ENCODE measurements at regions not wholly inside any gene's neighbourhood (a gene's known extent, or its start where the extent isn't known, plus 50 kb on each side); places are given as distances from the start of the nearest gene placed in this dataset.

DNA sequence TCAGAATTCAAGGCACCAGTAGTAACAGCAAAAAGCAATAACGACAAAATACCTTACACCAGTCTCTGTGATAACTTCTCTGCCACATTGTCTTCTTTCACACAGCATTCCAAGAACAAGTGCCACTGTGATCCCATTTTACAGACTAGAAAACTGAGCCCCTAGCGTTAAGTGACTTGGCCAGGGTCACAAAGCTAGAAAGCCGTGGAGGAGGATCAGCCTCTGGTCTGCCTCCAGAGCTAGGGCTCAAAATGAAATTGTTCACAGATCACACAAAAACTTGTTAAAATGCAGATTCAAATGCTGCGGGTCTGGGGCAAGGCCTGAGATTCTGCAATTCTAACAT, 154.1 kb downstream of the FAM114A2 start:
- H3K9me3 ChIP-seq (ENCODE audit: control insufficient read depth in 2 of 2, insufficient read depth in 1 of 2, low read depth in 1 of 2, low read length in 1 of 2), result no peaks in the 10 kb centered on the region
- H3K4me1 ChIP-seq (ENCODE audit: control insufficient read depth in 2 of 2, insufficient read depth in 2 of 2, low read length in 1 of 2), result no peaks in the 10 kb centered on the region
- 90 to 94% methylated on average over 4 of the region's 4 CpGs for WGBS, 2 donors
- H3K4me3 ChIP-seq (ENCODE audit: low read depth in 1 of 2, low read length in 2 of 2), result no peak overlapping the region
- H3K36me3 ChIP-seq (ENCODE audit: control insufficient read depth in 2 of 2, insufficient read depth in 2 of 2, low read length in 1 of 2), result no peaks in the 10 kb centered on the region
- no peaks in the 10 kb centered on the region for H3K27me3 ChIP-seq (ENCODE audit: control insufficient read depth in 1 of 2, insufficient read depth in 2 of 2, low read length in 2 of 2)
- H3K27ac ChIP-seq (ENCODE audit: low read depth in 2 of 2, low read length in 1 of 2), result no peak overlapping the region

DNA sequence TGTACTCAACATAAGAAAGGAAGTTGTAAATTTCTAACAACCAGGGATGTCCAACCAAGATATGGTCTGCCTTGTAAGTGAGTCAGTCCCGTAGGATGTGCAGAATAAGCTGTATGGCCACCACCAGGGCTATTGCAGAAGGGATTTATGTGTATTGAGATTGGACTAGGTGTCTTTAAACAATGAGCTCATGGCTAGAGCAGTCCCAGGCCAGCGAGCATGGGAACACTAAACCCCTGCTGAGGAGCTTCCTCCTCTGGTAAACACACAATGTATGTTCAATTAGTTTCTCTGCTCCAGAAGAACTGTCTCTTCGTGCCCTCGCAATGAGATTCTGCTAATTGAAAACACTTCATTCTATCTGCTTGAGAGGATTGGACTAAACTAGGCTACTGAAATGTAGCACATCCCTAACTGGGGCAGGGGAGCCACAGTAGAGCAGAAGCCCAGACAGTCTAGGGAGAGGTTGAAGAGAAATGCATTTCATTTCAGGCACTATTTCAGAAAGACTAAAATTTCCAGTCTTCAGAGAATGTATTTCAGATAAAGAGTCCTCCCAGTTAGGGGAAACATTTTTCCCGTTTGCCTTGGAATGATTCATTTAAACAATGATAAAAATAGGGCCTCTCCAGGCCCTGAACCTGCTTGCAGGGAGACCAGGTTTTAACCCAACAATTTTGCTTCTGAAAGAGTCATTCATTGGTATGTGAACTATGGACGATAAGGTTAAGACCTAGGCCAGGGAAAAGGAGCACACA, 154.7 kb downstream of the FAM114A2 start:
- H3K9me3 ChIP-seq (ENCODE audit: control insufficient read depth in 2 of 2, insufficient read depth in 1 of 2, low read depth in 1 of 2, low read length in 1 of 2), result no peaks in the 10 kb centered on the region
- no peak overlapping the region for H3K4me3 ChIP-seq (ENCODE audit: low read depth in 1 of 2, low read length in 2 of 2)
- WGBS, 2 donors, result 67 to 68% methylated on average over 6 of the region's 6 CpGs
- no peaks in the 10 kb centered on the region for H3K27me3 ChIP-seq (ENCODE audit: control insufficient read depth in 1 of 2, insufficient read depth in 2 of 2, low read length in 2 of 2)
- H3K4me1 ChIP-seq (ENCODE audit: control insufficient read depth in 2 of 2, insufficient read depth in 2 of 2, low read length in 1 of 2), result no peaks in the 10 kb centered on the region
- H3K36me3 ChIP-seq (ENCODE audit: control insufficient read depth in 2 of 2, insufficient read depth in 2 of 2, low read length in 1 of 2), result no peaks in the 10 kb centered on the region
- no peak overlapping the region for H3K27ac ChIP-seq (ENCODE audit: low read depth in 2 of 2, low read length in 1 of 2)

DNA sequence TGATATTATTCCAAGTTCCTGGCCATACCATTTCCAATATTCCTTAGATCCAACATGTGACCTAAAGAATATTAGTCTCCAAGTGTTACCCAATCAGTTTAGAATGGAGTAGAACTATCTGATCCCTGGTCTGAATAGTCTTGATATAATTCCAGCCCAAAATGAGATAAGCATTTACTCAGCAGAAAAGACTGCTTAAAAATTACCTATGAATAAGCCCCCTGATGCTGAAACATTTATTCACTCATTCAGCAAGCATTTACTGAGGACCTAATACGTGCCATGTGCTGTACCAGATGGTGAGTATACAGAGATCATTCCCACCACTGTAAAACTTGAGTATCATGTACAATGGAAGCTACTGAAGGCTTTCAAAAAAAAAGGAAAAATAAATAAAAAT, 157.0 kb downstream of the FAM114A2 start:
- 46 to 52% methylated on average over 1 of the region's 1 CpG for WGBS, 2 donors
- Histone ChIP-seq H3K36me3 (ENCODE audit: control insufficient read depth in 2 of 2, insufficient read depth in 2 of 2, low read length in 1 of 2) (no peaks in the 10 kb centered on the region), H3K27me3 (ENCODE audit: control insufficient read depth in 1 of 2, insufficient read depth in 2 of 2, low read length in 2 of 2) (no peaks in the 10 kb centered on the region), H3K4me1 (ENCODE audit: control insufficient read depth in 2 of 2, insufficient read depth in 2 of 2, low read length in 1 of 2) (no peaks in the 10 kb centered on the region), H3K4me3 (ENCODE audit: low read depth in 1 of 2, low read length in 2 of 2) (no peak overlapping the region), H3K27ac (ENCODE audit: low read depth in 2 of 2, low read length in 1 of 2) (no peak overlapping the region), H3K9me3 (ENCODE audit: control insufficient read depth in 2 of 2, insufficient read depth in 1 of 2, low read depth in 1 of 2, low read length in 1 of 2) (no peaks in the 10 kb centered on the region)

DNA sequence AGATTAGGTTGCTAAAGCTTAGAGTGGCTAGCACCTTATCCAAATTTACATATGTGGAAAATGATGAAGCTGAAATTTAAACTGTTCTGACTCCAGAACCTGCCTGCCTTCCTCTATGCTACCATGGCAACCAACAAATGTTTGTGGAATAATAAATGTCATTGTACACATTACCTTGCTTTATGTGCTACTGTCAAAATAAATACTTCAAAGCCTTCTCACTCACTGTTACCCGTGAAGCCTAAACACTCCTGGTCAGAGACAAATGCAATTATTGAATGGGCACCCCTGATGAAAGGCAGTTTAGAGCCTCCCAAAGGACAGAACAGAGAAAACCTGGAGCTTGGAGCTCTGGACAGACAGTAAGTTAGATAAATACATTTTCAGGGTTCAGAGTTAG, 158.6 kb downstream of the FAM114A2 start:
- no peaks in the 10 kb centered on the region for H3K27me3 ChIP-seq (ENCODE audit: control insufficient read depth in 1 of 2, insufficient read depth in 2 of 2, low read length in 2 of 2)
- H3K27ac ChIP-seq (ENCODE audit: low read depth in 2 of 2, low read length in 1 of 2), result no peak overlapping the region
- H3K4me3 ChIP-seq (ENCODE audit: low read depth in 1 of 2, low read length in 2 of 2), result no peak overlapping the region
- no peaks in the 10 kb centered on the region for H3K4me1 ChIP-seq (ENCODE audit: control insufficient read depth in 2 of 2, insufficient read depth in 2 of 2, low read length in 1 of 2)
- no peaks in the 10 kb centered on the region for H3K36me3 ChIP-seq (ENCODE audit: control insufficient read depth in 2 of 2, insufficient read depth in 2 of 2, low read length in 1 of 2)
- H3K9me3 ChIP-seq (ENCODE audit: control insufficient read depth in 2 of 2, insufficient read depth in 1 of 2, low read depth in 1 of 2, low read length in 1 of 2), result no peaks in the 10 kb centered on the region
- 12 to 14% methylated on average over 1 of the region's 1 CpG for WGBS, 2 donors

DNA sequence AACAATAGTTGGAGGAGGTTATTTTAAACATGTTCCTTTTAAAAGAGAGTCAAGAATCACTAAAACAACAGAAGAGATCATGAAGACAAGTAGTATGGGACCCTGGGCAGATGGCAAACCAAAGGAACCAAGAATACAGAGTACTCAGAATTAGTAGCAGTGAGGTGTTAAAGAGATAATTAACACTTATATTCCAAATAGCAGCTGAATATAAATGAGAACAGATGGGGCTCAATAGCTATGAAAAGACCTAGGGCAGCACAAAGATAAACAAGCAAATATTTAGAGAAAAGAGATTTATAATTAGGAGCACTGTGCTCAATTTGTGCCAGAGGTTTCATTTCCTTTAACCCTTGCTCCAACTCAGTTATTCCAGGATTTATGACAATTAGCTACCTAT, 159.1 kb downstream of the FAM114A2 start:
- no peaks in the 10 kb centered on the region for H3K27me3 ChIP-seq (ENCODE audit: control insufficient read depth in 1 of 2, insufficient read depth in 2 of 2, low read length in 2 of 2)
- no peaks in the 10 kb centered on the region for H3K36me3 ChIP-seq (ENCODE audit: control insufficient read depth in 2 of 2, insufficient read depth in 2 of 2, low read length in 1 of 2)
- no peaks in the 10 kb centered on the region for H3K4me1 ChIP-seq (ENCODE audit: control insufficient read depth in 2 of 2, insufficient read depth in 2 of 2, low read length in 1 of 2)
- no peak overlapping the region for H3K4me3 ChIP-seq (ENCODE audit: low read depth in 1 of 2, low read length in 2 of 2)
- no peaks in the 10 kb centered on the region for H3K9me3 ChIP-seq (ENCODE audit: control insufficient read depth in 2 of 2, insufficient read depth in 1 of 2, low read depth in 1 of 2, low read length in 1 of 2)
- H3K27ac ChIP-seq (ENCODE audit: low read depth in 2 of 2, low read length in 1 of 2), result no peak overlapping the region

DNA sequence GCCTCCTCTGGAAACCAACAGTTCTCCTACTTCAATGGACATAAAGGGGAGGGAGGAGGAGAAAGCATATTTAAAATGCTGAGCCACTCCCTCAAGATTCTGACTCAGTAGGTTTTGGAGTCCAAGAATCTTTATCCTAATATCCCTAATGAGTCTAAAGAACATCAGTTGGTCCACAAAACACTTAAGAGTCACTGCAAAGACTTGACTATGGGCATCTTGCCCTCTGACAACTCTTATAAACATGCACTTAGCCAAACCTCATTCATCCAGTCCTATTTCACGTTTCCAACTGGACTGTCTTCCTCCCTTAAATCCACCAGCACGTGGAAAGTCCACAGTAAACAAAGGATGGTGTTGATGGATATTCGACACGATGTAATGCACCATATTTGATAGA, 172.5 kb downstream of the FAM114A2 start:
- no peaks in the 10 kb centered on the region for H3K36me3 ChIP-seq (ENCODE audit: control insufficient read depth in 2 of 2, insufficient read depth in 2 of 2, low read length in 1 of 2)
- 63% methylated on average over 4 of the region's 4 CpGs for whole genome bisulfite sequencing, 2 donors
- H3K4me3 ChIP-seq (ENCODE audit: low read depth in 1 of 2, low read length in 2 of 2), result no peak overlapping the region
- H3K4me1 ChIP-seq (ENCODE audit: control insufficient read depth in 2 of 2, insufficient read depth in 2 of 2, low read length in 1 of 2), result no peaks in the 10 kb centered on the region
- H3K27me3 ChIP-seq (ENCODE audit: control insufficient read depth in 1 of 2, insufficient read depth in 2 of 2, low read length in 2 of 2), result no peaks in the 10 kb centered on the region
- H3K9me3 ChIP-seq (ENCODE audit: control insufficient read depth in 2 of 2, insufficient read depth in 1 of 2, low read depth in 1 of 2, low read length in 1 of 2), result no peaks in the 10 kb centered on the region
- no peak overlapping the region for H3K27ac ChIP-seq (ENCODE audit: low read depth in 2 of 2, low read length in 1 of 2)

DNA sequence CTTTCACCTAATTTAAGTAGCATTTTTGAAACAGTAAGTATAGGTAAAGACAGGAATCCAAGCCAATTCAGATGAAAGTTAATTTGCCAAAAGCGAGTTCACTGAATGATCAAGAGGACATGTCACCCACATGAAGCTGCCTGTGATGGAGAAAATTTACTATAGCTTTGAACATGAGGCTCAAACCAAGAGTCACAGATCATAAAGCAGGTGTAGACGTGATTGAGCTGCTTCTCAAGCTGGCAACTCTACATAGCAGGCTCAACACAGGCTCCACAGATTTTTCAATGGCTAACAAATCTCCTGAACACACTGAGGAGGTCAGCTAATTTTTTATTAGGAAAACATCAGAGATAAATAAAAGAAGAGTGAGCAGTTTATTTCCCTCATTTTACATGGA, 173.7 kb downstream of the FAM114A2 start:
- WGBS, 2 donors, result 69 to 73% methylated on average over 2 of the region's 2 CpGs
- Histone ChIP-seq H3K4me3 (ENCODE audit: low read depth in 1 of 2, low read length in 2 of 2) (no peak overlapping the region), H3K27ac (ENCODE audit: low read depth in 2 of 2, low read length in 1 of 2) (no peak overlapping the region), H3K36me3 (ENCODE audit: control insufficient read depth in 2 of 2, insufficient read depth in 2 of 2, low read length in 1 of 2) (no peaks in the 10 kb centered on the region), H3K9me3 (ENCODE audit: control insufficient read depth in 2 of 2, insufficient read depth in 1 of 2, low read depth in 1 of 2, low read length in 1 of 2) (no peaks in the 10 kb centered on the region), H3K27me3 (ENCODE audit: control insufficient read depth in 1 of 2, insufficient read depth in 2 of 2, low read length in 2 of 2) (no peaks in the 10 kb centered on the region), H3K4me1 (ENCODE audit: control insufficient read depth in 2 of 2, insufficient read depth in 2 of 2, low read length in 1 of 2) (no peaks in the 10 kb centered on the region)

DNA sequence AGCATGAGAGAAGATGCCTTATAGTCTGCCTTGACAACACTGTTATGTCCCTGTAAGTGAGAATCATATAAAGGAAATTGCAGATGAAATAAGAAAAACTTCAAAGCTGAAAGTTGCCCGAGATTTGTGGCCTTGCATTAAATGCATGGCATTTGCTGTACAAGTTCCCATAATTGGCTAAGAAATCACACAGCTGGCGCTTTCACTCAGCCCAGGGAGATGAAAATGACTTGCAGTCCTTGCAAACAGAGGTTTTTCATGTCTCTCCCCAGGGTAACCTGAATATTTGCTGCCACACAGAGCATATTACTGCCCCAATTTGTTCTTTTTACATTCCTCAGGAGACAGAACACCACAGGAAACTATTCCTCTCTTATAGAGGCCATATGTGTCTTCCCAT, 174.8 kb downstream of the FAM114A2 start:
- H3K27ac ChIP-seq (ENCODE audit: low read depth in 2 of 2, low read length in 1 of 2), result no peak overlapping the region
- no peaks in the 10 kb centered on the region for H3K27me3 ChIP-seq (ENCODE audit: control insufficient read depth in 1 of 2, insufficient read depth in 2 of 2, low read length in 2 of 2)
- H3K36me3 ChIP-seq (ENCODE audit: control insufficient read depth in 2 of 2, insufficient read depth in 2 of 2, low read length in 1 of 2), result no peaks in the 10 kb centered on the region
- 73 to 87% methylated on average over 2 of the region's 2 CpGs for WGBS, 2 donors
- H3K4me3 ChIP-seq (ENCODE audit: low read depth in 1 of 2, low read length in 2 of 2), result no peak overlapping the region
- H3K9me3 ChIP-seq (ENCODE audit: control insufficient read depth in 2 of 2, insufficient read depth in 1 of 2, low read depth in 1 of 2, low read length in 1 of 2), result no peaks in the 10 kb centered on the region
- no peaks in the 10 kb centered on the region for H3K4me1 ChIP-seq (ENCODE audit: control insufficient read depth in 2 of 2, insufficient read depth in 2 of 2, low read length in 1 of 2)
